Fibroblast of peridontal ligament (primary cell): ENCODE measurements at regions not wholly inside any gene's neighbourhood (a gene's known extent, or its start where the extent isn't known, plus 50 kb on each side); places are given as distances from the start of the nearest gene placed in this dataset.

Experiments
- DNase-seq: peaks from one replicate; pipeline ENCODE4 v3.0.0-alpha.2; 2010; ENCODE audit errors: extremely low read depth

- DNase-seq: no peak
Measured at GRCh38 chr1:34478515-34479076, 276.3 kb upstream of the GJB5 start.

- no peak for DNase-seq
Measured at GRCh38 chr1:34479731-34480130, 275.1 kb upstream of the GJB5 start.

DNA sequence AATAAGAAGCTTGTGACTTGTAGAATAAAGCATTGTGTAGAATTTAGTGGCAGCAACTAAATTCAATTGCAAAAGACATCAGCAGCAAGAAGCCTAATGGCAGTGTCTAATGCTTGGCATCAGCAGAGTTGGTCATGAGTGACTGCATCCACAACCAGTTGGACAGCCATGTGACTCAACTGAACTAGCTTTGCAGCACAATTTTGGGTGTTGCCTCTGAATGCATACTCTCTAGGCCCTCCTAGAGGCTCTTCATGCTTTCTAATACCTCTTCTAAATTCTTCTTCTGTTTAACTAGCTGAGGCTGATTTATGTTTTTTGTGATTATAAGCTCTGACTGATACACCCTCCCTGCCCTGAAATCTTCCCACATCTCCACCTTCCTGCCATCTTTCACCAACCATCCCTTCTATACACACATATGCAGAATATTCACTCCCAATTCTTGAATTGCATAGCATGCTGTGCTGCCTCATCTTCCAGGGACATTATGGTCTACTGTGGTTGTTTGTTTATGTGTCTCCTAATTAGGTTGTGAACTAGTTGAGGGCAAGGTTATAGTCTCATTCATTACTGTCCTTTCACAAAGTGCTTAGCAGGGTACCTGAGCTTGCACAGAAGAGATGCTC lies 266.7 kb upstream of the GJB5 start:
- no peak for DNase-seq

DNA sequence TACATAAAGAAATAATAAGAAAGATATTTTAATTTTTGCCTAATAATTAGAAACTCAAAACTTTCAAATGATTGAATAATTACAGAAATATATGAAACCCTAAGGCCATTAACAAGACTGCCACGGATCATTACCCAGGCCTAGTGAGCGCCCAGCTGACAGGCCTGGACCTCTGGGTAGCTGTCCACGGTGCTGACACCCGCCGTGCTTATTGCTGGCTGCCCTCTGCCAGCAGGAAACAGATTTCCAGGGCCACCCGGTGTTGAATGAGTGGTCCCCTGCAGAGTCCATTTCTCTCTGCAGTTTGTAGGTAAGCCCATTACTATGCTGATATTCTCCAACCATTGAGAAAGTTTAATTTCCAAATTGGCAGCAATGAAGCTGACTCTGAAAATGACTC lies 254.4 kb upstream of the GJB5 start:
- no peak for DNase-seq

DNA sequence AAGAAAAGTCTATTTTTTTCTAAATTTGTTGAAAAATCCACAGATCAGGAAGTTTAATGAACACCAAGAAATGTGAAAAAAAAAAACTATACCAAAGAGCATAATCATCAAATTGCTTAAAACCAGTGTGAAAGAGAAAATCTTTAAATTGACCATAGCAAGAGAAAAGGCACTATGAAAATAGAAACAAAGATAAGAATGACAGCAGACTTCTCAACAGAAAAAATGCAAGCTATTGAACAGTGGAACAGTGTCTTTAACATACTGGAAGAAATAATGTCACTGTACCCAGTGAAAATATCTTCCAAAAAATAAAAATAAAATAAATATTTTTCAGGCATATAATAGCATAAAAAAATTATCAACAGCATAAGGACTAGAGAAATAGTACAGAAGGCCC lies 243.0 kb upstream of the GJB5 start:
- DNase-seq: no peak

GRCh38 chr1:34518146-34518699 lies 236.6 kb upstream of the GJB5 start:
- no peak for DNase-seq

DNA sequence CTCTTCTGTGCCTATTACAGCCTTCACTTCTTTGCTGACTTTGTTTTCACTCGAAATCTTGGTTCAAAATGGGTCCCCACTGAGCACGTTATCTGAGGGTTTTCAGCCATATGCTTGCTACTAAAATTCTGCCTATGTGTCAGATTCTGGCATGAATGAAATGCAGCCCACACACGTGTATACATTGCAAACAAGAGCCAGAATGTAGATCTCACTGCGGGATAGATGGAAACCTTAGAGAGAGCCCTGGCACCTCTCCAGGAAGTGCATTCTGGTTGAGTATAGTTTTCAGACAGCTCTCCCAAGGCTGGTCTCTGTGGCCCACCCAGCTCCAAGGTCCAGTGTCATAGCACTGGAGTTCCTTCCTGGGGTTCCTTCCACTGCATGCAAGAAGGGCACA lies 234.7 kb upstream of the GJB5 start:
- DNase-seq: no peak

- no peak for DNase-seq
Measured at GRCh38 chr1:34524783-34525182, 230.1 kb upstream of the GJB5 start.

DNA sequence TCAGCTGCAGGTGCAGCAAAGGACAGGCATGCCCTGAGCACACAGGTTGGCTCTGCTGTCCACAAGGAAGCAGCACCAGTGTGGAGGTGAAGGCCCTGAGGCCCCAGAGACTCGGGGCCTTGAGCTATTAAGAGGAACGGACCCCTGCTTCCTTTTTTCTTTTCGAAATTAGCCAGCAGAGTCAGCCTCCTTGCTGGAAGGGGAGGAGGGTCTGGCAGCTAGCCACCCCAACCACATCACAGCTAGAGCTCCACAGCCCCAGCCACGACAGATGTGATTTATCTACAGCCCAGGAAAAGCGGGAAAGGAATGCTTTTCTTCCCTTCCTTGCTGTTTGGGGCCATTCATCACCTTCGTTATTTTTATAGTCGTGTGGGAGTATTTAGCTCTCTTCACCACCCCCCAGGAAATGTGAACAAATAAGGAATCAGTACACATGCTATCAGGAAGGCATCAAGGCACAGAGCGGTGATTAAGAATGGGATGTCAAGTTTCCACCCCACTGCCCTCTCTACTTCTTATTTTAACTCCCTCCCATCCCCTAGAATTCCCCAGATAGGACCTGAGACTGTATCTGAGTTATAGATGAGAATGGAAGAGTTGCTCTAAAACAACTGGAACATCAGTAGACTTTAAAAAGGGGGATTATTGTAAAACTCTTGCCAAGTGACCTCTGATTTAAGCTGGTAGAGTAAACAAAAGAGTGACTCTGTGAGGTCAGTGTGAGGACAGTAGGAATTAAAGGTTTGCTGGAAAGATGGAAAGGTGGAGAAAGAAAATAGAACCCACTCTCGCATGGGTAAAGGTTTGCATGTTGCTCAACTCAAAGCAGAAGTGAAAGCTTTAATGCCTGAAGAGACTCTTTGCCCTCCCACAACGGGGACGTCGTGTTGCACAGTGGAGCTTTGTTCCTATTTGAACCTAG lies 224.7 kb upstream of the GJB5 start:
- no peak for DNase-seq

DNA sequence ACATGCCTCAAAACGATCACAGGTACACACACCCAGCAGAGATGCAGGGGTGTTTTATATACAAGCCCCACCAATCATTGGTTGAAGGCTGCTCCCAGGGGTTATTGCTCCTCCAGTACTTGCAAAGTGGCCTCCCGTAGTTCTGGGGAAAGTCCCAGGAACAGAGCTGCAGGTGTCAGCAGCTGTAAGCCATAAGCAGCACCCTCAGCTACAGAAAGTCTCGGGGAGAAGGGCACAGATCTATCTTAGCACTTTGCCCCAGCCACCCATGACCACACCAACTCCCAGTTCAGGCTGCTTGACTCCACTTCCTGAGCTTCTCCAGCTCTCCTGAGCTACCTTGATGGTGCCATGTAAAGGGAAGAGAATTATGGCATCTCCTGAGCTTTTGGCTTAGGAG lies 222.7 kb upstream of the GJB5 start:
- no peak for DNase-seq

DNA sequence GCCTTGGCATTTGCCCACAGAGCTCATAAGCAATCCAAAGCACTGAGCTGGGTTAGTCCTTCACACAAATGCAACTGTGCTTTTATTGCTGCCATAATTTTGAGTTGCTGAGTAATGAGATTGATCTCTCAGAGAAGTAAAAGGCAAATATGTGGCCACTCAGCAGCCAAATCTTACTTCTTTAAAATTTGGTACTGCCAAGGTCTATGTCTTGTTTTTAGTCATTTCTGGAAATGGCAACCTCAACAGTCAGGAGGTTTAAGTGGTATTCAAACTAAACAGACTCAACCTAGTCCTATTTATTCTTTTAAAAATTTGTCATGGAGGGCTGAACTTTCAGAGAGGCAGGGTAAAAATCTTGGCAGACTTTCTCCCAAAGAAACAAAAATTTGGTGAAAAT lies 216.4 kb upstream of the GJB5 start:
- DNase-seq: no peak

DNA sequence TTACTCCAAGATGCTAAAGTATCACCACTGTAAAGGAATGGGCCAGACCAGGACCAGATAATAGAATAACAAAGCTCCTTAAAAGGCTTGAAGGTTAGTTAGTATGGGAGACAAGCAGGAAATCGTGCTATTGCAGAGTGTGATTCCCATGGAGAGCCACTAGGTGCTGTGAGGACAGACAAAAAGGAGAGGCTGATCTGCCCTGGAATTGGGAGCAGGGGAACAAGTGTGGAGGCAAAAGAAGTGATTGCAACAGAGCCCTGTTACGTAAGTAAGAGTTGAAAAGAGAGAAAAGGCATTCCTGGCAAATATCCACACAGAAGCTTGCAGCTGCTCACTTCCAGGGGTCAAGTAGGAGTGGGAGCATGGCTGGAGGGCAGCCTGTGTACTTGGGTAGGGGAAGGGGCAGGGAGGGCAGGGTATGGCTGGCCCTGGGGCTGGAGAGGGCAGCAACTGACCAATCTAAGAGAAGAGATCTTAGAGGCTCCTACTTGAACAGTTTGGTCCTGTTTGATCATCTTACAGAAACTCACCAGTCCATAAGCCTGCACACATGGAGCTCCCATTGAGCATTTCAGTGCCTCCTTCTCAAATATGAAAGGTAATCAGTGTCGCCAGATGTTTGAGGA lies 207.7 kb upstream of the GJB5 start:
- DNase-seq: no peak

DNA sequence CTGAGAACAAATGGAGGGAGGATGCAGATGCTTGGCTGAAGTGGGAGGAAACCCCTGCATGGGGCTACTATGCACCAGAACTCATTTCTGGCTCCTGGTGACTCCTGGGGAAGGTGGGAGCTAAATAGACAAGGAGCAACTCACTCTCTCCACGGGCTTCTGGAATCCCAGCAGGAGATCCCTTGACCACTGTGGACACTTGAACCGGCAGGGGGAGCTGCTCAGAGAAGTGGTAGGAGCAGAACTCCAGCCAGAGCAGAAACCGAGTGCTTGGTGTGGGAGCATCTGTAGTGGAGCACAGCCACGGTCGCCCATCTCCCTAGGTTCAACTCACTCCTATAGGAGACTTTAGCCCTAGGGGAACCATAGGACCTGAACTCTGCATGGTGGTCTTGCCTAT lies 205.6 kb upstream of the GJB5 start:
- no peak for DNase-seq

GRCh38 chr1:34578306-34578705 lies 176.5 kb upstream of the GJB5 start:
- DNase-seq: no peak

- DNase-seq: no peak
Measured at GRCh38 chr1:34582356-34582755, 172.5 kb upstream of the GJB5 start.

GRCh38 chr1:34587761-34588160 lies 167.1 kb upstream of the GJB5 start:
- no peak for DNase-seq

- no peak for DNase-seq
Measured at GRCh38 chr1:34590211-34590623, 164.6 kb upstream of the GJB5 start.

DNA sequence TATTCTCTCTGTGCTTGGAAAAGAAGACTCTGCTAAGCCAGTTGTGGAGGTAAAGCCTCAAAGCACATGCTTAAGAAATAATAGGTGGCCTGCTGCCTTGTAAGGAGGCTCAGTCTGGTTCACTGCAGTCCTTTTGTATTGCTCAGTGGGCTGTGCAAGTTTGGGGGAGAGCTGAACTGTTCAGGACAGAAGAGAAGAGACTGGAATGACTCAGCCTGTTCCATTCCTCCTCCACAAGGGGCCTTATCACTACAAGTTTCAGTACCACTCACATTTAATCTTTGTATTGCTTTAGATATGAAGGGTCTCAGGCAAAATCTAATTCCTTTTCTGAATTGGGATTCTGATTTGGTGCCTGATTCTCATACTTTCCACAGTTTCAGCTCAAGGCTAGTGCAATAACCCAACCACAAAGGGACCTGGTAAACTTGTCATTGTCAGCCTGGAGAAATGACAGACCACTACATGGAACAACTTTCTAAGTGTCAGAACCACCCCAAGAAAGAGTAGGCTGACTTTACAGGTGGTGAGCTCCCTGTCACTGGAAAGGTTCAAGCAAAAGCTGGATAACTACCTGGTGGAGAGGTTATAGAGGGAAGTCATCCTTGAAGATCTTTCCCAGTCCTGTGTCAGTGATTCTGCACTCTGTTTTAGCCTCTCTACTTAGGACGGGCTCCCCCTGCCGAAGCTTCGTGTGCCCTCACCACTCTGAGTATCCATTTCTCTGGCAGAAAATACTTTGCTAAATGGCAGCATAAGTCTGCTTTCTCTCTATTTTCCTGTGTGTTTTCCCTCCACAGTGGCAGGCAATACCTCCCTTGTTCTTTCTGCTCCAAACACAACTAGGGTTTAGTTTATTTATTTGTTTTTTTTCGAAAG lies 162.9 kb upstream of the GJB5 start:
- DNase-seq: no peak

- no peak for DNase-seq
Measured at GRCh38 chr1:34597877-34598514, 156.9 kb upstream of the GJB5 start.

DNA sequence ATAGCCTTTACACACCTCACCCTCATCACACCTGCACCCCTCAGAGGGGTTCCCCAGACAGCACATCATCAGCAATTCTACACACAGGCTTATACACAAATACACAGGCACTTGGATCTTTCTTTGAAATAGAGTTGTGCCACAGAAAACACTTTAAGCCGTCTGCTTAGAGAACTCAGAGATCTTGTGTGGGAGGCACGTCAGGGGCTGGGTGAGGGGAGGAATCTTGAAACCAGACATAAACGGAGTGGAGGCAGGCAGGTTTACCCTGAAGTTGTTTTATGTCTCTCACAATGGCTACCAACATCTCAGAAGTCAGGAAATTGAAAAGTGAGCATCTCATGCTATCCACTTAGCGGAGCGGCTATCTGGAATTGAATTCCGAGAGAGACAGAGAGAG lies 151.9 kb upstream of the GJB5 start:
- DNase-seq: no peak

DNA sequence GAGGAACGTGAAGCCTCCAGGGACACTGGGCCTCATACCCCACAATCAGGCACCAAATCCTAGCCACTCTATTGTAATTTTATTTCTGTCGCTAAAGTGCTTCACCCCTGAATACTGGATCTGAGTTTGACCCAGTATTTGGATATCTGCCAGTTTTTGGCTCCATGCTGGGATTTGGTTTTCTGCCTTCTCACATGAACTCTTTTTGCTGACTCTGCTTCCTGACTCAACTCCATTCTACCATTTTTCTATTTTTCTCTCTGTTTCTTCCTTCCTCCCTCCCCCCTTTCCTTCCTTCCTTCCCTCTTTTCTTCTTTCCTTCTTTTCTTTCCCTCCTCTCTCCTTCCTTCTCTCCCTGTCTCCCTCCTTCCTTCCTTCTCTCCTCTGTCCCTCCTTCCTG lies 151.3 kb upstream of the GJB5 start:
- no peak for DNase-seq
